DND-41 (cell line): ENCODE measurements at regions not wholly inside any gene's neighbourhood (a gene's known extent, or its start where the extent isn't known, plus 50 kb on each side); places are given as distances from the start of the nearest gene placed in this dataset.

ENCODE experiments used
- EZH2 ChIP-seq: IDR thresholded peaks from 3 replicates; pipeline ENCODE4 v1.6.1; 2012; ENCODE audit warnings: borderline replicate concordance, low read depth, mild to moderate bottlenecking, moderate library complexity, low read length, inconsistent platforms; ENCODE audit not compliant: severe bottlenecking
- TF ChIP-seq, protein P1 (sequence below): IDR thresholded peaks from 2 replicates; pipeline ENCODE4 v1.5.1; 2012; ENCODE audit warnings: borderline replicate concordance, low read length, moderate library complexity, mild to moderate bottlenecking; ENCODE audit not compliant: poor library complexity, severe bottlenecking; ENCODE audit errors: extremely low read depth

DNA sequence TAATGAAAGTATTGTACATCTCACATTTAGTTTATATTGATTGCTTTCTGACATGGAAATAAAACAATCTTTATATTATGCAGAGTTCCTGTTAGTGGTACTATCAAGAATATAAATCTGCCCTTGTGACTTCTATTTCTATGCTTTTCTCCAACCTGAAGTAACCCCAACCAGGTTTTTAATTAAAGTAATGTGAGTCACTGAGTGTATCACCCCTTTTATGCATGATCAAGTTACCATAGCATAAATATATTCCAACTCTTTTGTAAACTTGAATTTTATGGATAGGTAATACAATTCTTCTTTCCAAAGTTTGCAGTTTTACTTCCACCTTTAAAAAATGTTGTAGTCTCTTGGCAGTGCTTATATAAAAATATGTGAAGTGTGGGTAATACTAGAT lies 532.3 kb downstream of the USP25 start:
- TF ChIP-seq EZH2: no peak
- TF ChIP-seq, protein P1, sequence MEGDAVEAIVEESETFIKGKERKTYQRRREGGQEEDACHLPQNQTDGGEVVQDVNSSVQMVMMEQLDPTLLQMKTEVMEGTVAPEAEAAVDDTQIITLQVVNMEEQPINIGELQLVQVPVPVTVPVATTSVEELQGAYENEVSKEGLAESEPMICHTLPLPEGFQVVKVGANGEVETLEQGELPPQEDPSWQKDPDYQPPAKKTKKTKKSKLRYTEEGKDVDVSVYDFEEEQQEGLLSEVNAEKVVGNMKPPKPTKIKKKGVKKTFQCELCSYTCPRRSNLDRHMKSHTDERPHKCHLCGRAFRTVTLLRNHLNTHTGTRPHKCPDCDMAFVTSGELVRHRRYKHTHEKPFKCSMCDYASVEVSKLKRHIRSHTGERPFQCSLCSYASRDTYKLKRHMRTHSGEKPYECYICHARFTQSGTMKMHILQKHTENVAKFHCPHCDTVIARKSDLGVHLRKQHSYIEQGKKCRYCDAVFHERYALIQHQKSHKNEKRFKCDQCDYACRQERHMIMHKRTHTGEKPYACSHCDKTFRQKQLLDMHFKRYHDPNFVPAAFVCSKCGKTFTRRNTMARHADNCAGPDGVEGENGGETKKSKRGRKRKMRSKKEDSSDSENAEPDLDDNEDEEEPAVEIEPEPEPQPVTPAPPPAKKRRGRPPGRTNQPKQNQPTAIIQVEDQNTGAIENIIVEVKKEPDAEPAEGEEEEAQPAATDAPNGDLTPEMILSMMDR: no peak
